ENCODE measurements at regions not wholly inside any gene's neighbourhood (a gene's known extent, or its start where the extent isn't known, plus 50 kb on each side); places are given as distances from the start of the nearest gene placed in this dataset.

GRCh38 chr5:60349891-60350415 is 350.0 kb downstream of the DEPDC1B start:
- TF ChIP-seq, protein P1, sequence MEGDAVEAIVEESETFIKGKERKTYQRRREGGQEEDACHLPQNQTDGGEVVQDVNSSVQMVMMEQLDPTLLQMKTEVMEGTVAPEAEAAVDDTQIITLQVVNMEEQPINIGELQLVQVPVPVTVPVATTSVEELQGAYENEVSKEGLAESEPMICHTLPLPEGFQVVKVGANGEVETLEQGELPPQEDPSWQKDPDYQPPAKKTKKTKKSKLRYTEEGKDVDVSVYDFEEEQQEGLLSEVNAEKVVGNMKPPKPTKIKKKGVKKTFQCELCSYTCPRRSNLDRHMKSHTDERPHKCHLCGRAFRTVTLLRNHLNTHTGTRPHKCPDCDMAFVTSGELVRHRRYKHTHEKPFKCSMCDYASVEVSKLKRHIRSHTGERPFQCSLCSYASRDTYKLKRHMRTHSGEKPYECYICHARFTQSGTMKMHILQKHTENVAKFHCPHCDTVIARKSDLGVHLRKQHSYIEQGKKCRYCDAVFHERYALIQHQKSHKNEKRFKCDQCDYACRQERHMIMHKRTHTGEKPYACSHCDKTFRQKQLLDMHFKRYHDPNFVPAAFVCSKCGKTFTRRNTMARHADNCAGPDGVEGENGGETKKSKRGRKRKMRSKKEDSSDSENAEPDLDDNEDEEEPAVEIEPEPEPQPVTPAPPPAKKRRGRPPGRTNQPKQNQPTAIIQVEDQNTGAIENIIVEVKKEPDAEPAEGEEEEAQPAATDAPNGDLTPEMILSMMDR (conservative IDR thresholded peaks at IDR 0.05; ENCODE audit: low read depth, low read length) = no peak
- TF ChIP-seq, protein P2, sequence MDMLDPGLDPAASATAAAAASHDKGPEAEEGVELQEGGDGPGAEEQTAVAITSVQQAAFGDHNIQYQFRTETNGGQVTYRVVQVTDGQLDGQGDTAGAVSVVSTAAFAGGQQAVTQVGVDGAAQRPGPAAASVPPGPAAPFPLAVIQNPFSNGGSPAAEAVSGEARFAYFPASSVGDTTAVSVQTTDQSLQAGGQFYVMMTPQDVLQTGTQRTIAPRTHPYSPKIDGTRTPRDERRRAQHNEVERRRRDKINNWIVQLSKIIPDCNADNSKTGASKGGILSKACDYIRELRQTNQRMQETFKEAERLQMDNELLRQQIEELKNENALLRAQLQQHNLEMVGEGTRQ (IDR thresholded peaks at IDR 0.05; ENCODE audit: low read depth, low read length) = no peak
- no peak for TF ChIP-seq MAFK (IDR thresholded peaks at IDR 0.05; ENCODE audit: low read depth, low read length)
- no peak for TF ChIP-seq MAZ (IDR thresholded peaks at IDR 0.05; ENCODE audit: borderline replicate concordance, low read depth, low read length)
- TF ChIP-seq SMC3 (IDR thresholded peaks at IDR 0.05; ENCODE audit: low read depth, low read length) = no peak
- TF ChIP-seq POLR2A (IDR thresholded peaks at IDR 0.05; ENCODE audit: low read depth, low read length) = no peak
- TF ChIP-seq RCOR1 (IDR thresholded peaks at IDR 0.05; ENCODE audit: insufficient replicate concordance, low read length) = no peak
- no peak for TF ChIP-seq RFX5 (IDR thresholded peaks at IDR 0.05; ENCODE audit: low read depth, low read length)
